H9 (cell line): ENCODE measurements at regions not wholly inside any gene's neighbourhood (a gene's known extent, or its start where the extent isn't known, plus 50 kb on each side); places are given as distances from the start of the nearest gene placed in this dataset.

Source experiments
- DNase-seq: peaks from one replicate; pipeline ENCODE4 v3.0.0-alpha.2; 2017
- H2AFZ ChIP-seq: one replicate; pipeline ENCODE4 v1.6.1; 2013; ENCODE audit warnings: mild to moderate bottlenecking, low read length, control low read depth, moderate library complexity
- H2AK5ac ChIP-seq: 2 replicates; pipeline ENCODE4 v1.6.1; 2013; ENCODE audit warnings: low read length, control low read depth, mixed read lengths; ENCODE audit not compliant: insufficient read length
- H2BK120ac ChIP-seq: one replicate; pipeline ENCODE4 v1.6.1; 2013; ENCODE audit warnings: low read depth, mild to moderate bottlenecking, low read length, control low read depth, inconsistent platforms; ENCODE audit not compliant: poor library complexity, severe bottlenecking
- H2BK12ac ChIP-seq: 2 replicates; pipeline ENCODE4 v1.6.1; 2013; ENCODE audit warnings: low read length, control low read depth, mixed read lengths, low read depth; ENCODE audit not compliant: insufficient read length
- H2BK15ac ChIP-seq: 2 replicates; pipeline ENCODE4 v1.6.1; 2013; ENCODE audit warnings: low read depth, low read length, control low read depth
- H2BK20ac ChIP-seq: one replicate; pipeline ENCODE4 v1.6.1; 2013; ENCODE audit warnings: low read depth, mild to moderate bottlenecking, low read length, control low read depth, inconsistent platforms; ENCODE audit not compliant: poor library complexity, severe bottlenecking
- H2BK5ac ChIP-seq: 2 replicates; pipeline ENCODE4 v1.6.1; 2013; ENCODE audit warnings: low read length, control low read depth, mixed read lengths; ENCODE audit not compliant: insufficient read length
- H3K14ac ChIP-seq: 2 replicates; pipeline ENCODE4 v1.6.1; 2013; ENCODE audit warnings: low read length, control low read depth; ENCODE audit not compliant: insufficient read depth
- H3K18ac ChIP-seq: 2 replicates; pipeline ENCODE4 v1.6.1; 2013; ENCODE audit warnings: low read depth, mild to moderate bottlenecking, mixed read lengths, low read length, control low read depth; ENCODE audit not compliant: insufficient read length
- H3K23ac ChIP-seq: 2 replicates; pipeline ENCODE4 v1.6.1; 2013; ENCODE audit warnings: low read length, control low read depth, mixed read lengths, low read depth; ENCODE audit not compliant: insufficient read length
- H3K23me2 ChIP-seq: 2 replicates; pipeline ENCODE4 v1.6.1; 2013; ENCODE audit warnings: low read depth, mild to moderate bottlenecking, mixed read lengths, low read length, control low read depth; ENCODE audit not compliant: insufficient read length, poor library complexity, severe bottlenecking
- H3K27ac ChIP-seq: 2 replicates; pipeline ENCODE4 v1.5.1; 2013; ENCODE audit warnings: low read length, control low read depth, mixed read lengths, low read depth; ENCODE audit not compliant: insufficient read length
- H3K27me3 ChIP-seq: 2 replicates; pipeline ENCODE4 v1.6.1; 2013; ENCODE audit warnings: low read length, control low read depth, inconsistent platforms; ENCODE audit not compliant: insufficient read depth
- H3K4ac ChIP-seq: 2 replicates; pipeline ENCODE4 v1.6.1; 2013; ENCODE audit warnings: low read depth, mild to moderate bottlenecking, control low read depth, inconsistent platforms, low read length, moderate library complexity
- H3K4me1 ChIP-seq: 2 replicates; pipeline ENCODE4 v1.6.1; 2013; ENCODE audit warnings: low read length, control low read depth, inconsistent platforms; ENCODE audit not compliant: insufficient read depth
- H3K4me2 ChIP-seq: 2 replicates; pipeline ENCODE4 v1.6.1; 2013; ENCODE audit warnings: low read length, control low read depth, mixed read lengths; ENCODE audit not compliant: insufficient read length, insufficient read depth
- H3K56ac ChIP-seq: 2 replicates; pipeline ENCODE4 v1.6.1; 2013; ENCODE audit warnings: low read depth, mild to moderate bottlenecking, mixed read lengths, low read length, control low read depth; ENCODE audit not compliant: insufficient read length
- H3K79me1 ChIP-seq: 2 replicates; pipeline ENCODE4 v1.6.1; 2013; ENCODE audit warnings: low read depth, mild to moderate bottlenecking, moderate library complexity, low read length, control low read depth, inconsistent platforms; ENCODE audit not compliant: insufficient read depth, poor library complexity, severe bottlenecking
- H3K79me2 ChIP-seq: 2 replicates; pipeline ENCODE4 v1.6.1; 2013; ENCODE audit warnings: low read length, control low read depth, inconsistent platforms; ENCODE audit not compliant: insufficient read depth
- H3K9ac ChIP-seq: 2 replicates; pipeline ENCODE4 v1.6.1; 2013; ENCODE audit warnings: low read length, control low read depth, mixed read lengths; ENCODE audit not compliant: insufficient read length; ENCODE audit errors: extremely low read depth
- H3K9me3 ChIP-seq: one replicate; pipeline ENCODE4 v1.6.1; 2013; ENCODE audit warnings: low read depth, low read length, inconsistent platforms; ENCODE audit not compliant: control insufficient read depth
- H3T11ph ChIP-seq: one replicate; pipeline ENCODE4 v1.6.1; 2013; ENCODE audit warnings: mild to moderate bottlenecking, low read length, control low read depth, inconsistent platforms
- H4K20me1 ChIP-seq: one replicate; pipeline ENCODE4 v1.6.1; 2013; ENCODE audit not compliant: control insufficient read depth, insufficient read length, insufficient read depth
- H4K5ac ChIP-seq: 2 replicates; pipeline ENCODE4 v1.6.1; 2013; ENCODE audit warnings: low read depth, mild to moderate bottlenecking, mixed read lengths, low read length, control low read depth; ENCODE audit not compliant: insufficient read length
- H4K8ac ChIP-seq: replicated peaks from 2 replicates; pipeline ENCODE4 v1.6.1; 2013; ENCODE audit warnings: low read length, control low read depth, mixed read lengths, low read depth; ENCODE audit not compliant: insufficient read length
- H4K91ac ChIP-seq: 2 replicates; pipeline ENCODE4 v1.6.1; 2013; ENCODE audit warnings: low read depth, mild to moderate bottlenecking, moderate library complexity, mixed read lengths, low read length, control low read depth; ENCODE audit not compliant: insufficient read length
- H3K27ac Mint-ChIP-seq, 3 experiments: 2 replicates in 2 of 3; 3 replicates in 1 of 3; pipeline ENCODE4 v1.8.0; 2020 to 2021; ENCODE audit warnings: mixed read lengths in 3 of 3, mild to moderate bottlenecking in 1 of 3, moderate library complexity in 1 of 3
- H3K27me3 Mint-ChIP-seq: 2 replicates; pipeline ENCODE4 v1.8.0; 2021; ENCODE audit warnings: low read depth, mild to moderate bottlenecking, moderate library complexity, mixed read lengths
- H3K36me3 Mint-ChIP-seq, 3 experiments: 2 replicates in 2 of 3; 3 replicates in 1 of 3; pipeline ENCODE4 v1.8.0; 2020 to 2021; ENCODE audit warnings: low read depth in 3 of 3, mixed read lengths in 3 of 3; ENCODE audit not compliant: insufficient read depth in 1 of 3
- H3K4me1 Mint-ChIP-seq, 2 experiments: 2 replicates each; pipeline ENCODE4 v1.8.0; 2020; ENCODE audit warnings: mixed read lengths in 2 of 2
- H3K4me3 Mint-ChIP-seq, 2 experiments: 2 replicates in 1 of 2; 3 replicates in 1 of 2; pipeline ENCODE4 v1.8.0; 2020 to 2021; ENCODE audit warnings: mild to moderate bottlenecking in 2 of 2, mixed read lengths in 2 of 2, moderate library complexity in 1 of 2
- H3K9me3 Mint-ChIP-seq, 2 experiments: 2 replicates in 1 of 2; 3 replicates in 1 of 2; pipeline ENCODE4 v1.8.0; 2020; ENCODE audit warnings: mild to moderate bottlenecking in 2 of 2, mixed read lengths in 2 of 2, moderate library complexity in 1 of 2
- WGBS: extraction: QIAGEN DNeasy Blood & Tissue Kit; methylation state at CpG from one replicate; pipeline ENCODE4 v1.1.7; 2013; ENCODE audit warnings: missing lambda C conversion rate, low lambda C conversion rate, mixed read lengths; ENCODE audit not compliant: insufficient read length; ENCODE audit errors: extremely low coverage; 5-methylcytosine and 5-hydroxymethylcytosine counted together
- TF ChIP-seq, protein P1 (sequence below): fragments of 200-600 bp; sonication (generic); conservative IDR thresholded peaks from 3 replicates; pipeline ENCODE4 v1.8.0; 2021; ENCODE audit warnings: antibody characterized with exemption, mild to moderate bottlenecking

DNA sequence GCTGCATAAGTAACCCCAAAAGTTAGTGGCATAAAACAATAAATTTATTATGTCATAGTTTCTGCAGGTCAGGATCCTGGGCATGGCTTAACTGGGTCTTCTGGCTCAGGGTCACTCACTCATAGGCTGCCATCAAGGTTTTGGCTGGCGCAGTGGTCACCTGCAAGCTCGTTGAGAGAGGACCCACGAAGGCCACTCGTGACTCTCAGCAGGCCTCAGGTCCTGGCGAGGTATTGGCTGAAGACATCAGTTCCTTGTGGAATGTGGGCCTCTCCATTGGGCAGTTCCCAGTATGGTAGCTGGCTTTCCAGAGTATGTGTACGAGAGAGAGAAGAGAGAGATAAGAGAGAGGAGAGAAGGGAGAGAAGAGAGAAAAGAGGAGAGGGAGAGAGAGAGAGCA is 138.3 kb upstream of the KLF14 start:
- H3K79me2 ChIP-seq: no peaks in the 10 kb centered on the region
- H3K4ac ChIP-seq: no peak overlapping the region
- H3K4me2 ChIP-seq: no peak overlapping the region
- Mint-ChIP-seq H3K27ac (no peak overlapping the region), H3K27me3 (peaks cover 1% of the 10 kb centered on the region; the same call in 1 of the 2 replicates), H3K4me3 (no peak overlapping the region), H3K36me3 (no peaks in the 10 kb centered on the region), H3K4me1 (peaks cover 12 to 16% of the 10 kb centered on the region in 2 experiments), H3K9me3 (no peaks in the 10 kb centered on the region)
- H3K27ac ChIP-seq: no peak overlapping the region
- H3K14ac ChIP-seq: no peak overlapping the region
- DNase-seq: no peak
- H2BK20ac ChIP-seq: no peak overlapping the region
- H3K27me3 ChIP-seq: no peaks in the 10 kb centered on the region
- H4K8ac ChIP-seq: no peak overlapping the region
- no peak overlapping the region for H2BK5ac ChIP-seq
- no peaks in the 10 kb centered on the region for H3K9me3 ChIP-seq
- no peaks in the 10 kb centered on the region for H3K79me1 ChIP-seq
- H3K56ac ChIP-seq: no peak overlapping the region
- no peaks in the 10 kb centered on the region for H3K23me2 ChIP-seq
- no peak overlapping the region for H3K18ac ChIP-seq
- H3K4me1 ChIP-seq: no peaks in the 10 kb centered on the region
- H2AFZ ChIP-seq: no peak overlapping the region
- no peak overlapping the region for H4K91ac ChIP-seq
- no peak overlapping the region for H4K5ac ChIP-seq
- no peak overlapping the region for H3T11ph ChIP-seq
- H2BK120ac ChIP-seq: no peak overlapping the region
- H2BK12ac ChIP-seq: no peak overlapping the region
- H2AK5ac ChIP-seq: no peak overlapping the region
- H2BK15ac ChIP-seq: no peak overlapping the region
- H3K23ac ChIP-seq: no peak overlapping the region
- no peak overlapping the region for H3K9ac ChIP-seq
- no peaks in the 10 kb centered on the region for H4K20me1 ChIP-seq
- no CpG with 5 or more reads among the region's 6 CpGs for WGBS
- TF ChIP-seq, protein P1, sequence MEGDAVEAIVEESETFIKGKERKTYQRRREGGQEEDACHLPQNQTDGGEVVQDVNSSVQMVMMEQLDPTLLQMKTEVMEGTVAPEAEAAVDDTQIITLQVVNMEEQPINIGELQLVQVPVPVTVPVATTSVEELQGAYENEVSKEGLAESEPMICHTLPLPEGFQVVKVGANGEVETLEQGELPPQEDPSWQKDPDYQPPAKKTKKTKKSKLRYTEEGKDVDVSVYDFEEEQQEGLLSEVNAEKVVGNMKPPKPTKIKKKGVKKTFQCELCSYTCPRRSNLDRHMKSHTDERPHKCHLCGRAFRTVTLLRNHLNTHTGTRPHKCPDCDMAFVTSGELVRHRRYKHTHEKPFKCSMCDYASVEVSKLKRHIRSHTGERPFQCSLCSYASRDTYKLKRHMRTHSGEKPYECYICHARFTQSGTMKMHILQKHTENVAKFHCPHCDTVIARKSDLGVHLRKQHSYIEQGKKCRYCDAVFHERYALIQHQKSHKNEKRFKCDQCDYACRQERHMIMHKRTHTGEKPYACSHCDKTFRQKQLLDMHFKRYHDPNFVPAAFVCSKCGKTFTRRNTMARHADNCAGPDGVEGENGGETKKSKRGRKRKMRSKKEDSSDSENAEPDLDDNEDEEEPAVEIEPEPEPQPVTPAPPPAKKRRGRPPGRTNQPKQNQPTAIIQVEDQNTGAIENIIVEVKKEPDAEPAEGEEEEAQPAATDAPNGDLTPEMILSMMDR: no peak
